ENCODE measurements at regions not wholly inside any gene's neighbourhood (a gene's known extent, or its start where the extent isn't known, plus 50 kb on each side); places are given as distances from the start of the nearest gene placed in this dataset.
"Not testable (repeated sequence)": the region's sequence is repeated elsewhere in the genome, so short reads cannot be mapped to it uniquely, and the experiment has no call there.

DNA sequence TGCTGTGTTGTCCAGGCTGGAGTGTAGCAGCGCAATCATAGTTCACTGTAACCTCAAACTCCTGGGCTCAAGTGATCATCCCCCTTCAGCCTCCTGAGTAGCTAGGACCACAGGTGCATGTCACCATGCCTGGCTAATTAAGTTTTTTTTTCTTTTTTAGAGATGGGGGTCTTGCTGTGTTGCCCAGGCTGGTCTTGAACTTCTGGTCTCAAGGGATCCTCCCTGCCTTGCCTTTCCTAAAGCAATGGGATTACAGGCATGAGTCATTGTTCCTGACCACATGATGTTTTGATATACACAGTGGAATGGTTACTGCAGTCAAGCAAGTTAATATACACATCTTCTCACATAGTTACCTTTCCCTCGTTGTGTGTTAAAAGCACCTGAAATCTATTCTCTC lies 140.3 kb downstream of the GPR85 start:
- Histone ChIP-seq H3K27ac (ENCODE audit: extremely low read depth, low read depth, low read length) (no peak overlapping the region), H3K9me3 (ENCODE audit: control insufficient read depth, insufficient read depth, low read depth, low read length) (no peaks in the 10 kb centered on the region), H3K36me3 (ENCODE audit: control insufficient read depth in 2 of 2, insufficient read depth in 1 of 2, low read length in 2 of 2) (no peaks in the 10 kb centered on the region), H3K4me3 (ENCODE audit: low read depth, low read length) (no peak overlapping the region), H3K4me1 (ENCODE audit: control insufficient read depth, insufficient read depth, low read length) (no peaks in the 10 kb centered on the region)
- POLR2A ChIA-PET, result no interaction called here
- CTCF ChIA-PET, result no interaction called here
- TF ChIP-seq ZNF121 (tag by site-specific recombination; IDR thresholded peaks at IDR 0.05), result peak; percentile 60; the same call in 1 of the 2 replicates
- no peak for TF ChIP-seq ZNF132 (tag by site-specific recombination; IDR thresholded peaks at IDR 0.05; ENCODE audit: borderline replicate concordance)

DNA sequence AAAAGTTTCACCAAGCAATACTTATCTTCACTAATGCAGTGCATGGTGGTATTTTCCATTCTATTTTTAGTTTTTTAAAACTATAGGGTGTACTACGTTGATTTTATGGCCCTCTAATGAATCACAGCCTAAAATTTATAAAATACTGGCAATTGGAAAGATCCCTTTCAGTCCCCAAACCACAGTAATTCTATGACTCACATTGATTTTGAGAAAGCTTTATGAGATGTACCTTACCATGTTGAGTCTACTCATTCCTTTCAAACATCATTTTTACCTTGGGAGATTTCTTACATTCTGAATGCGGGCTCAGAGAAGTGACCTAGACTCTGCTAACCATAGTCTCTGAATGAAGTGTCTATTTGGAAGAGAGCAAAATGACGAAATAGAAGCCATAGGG lies 141.6 kb downstream of the GPR85 start:
- H3K9me3 ChIP-seq (ENCODE audit: control insufficient read depth, insufficient read depth, low read depth, low read length), result no peaks in the 10 kb centered on the region
- ChIA-PET CTCF (no interaction called here), POLR2A (no interaction called here)
- no peaks in the 10 kb centered on the region for H3K4me1 ChIP-seq (ENCODE audit: control insufficient read depth, insufficient read depth, low read length)
- H3K27ac ChIP-seq (ENCODE audit: extremely low read depth, low read depth, low read length), result no peak overlapping the region
- H3K4me3 ChIP-seq (ENCODE audit: low read depth, low read length), result no peak overlapping the region
- H3K36me3 ChIP-seq (ENCODE audit: control insufficient read depth in 2 of 2, insufficient read depth in 1 of 2, low read length in 2 of 2), result no peaks in the 10 kb centered on the region
- no peak for TF ChIP-seq ZBTB21 (tag by site-specific recombination; IDR thresholded peaks at IDR 0.05)
- TF ChIP-seq ZNF544 (tag by site-specific recombination; IDR thresholded peaks at IDR 0.05), result no peak
- no peak for TF ChIP-seq KLF1 (tag by site-specific recombination; IDR thresholded peaks at IDR 0.05)
- TF ChIP-seq GFI1B (tag by site-specific recombination; IDR thresholded peaks at IDR 0.05), result no peak
- TF ChIP-seq ZNF560 (tag by site-specific recombination; IDR thresholded peaks at IDR 0.05; ENCODE audit: borderline replicate concordance), result no peak
- no peak for TF ChIP-seq ZNF350 (tag by site-specific recombination; IDR thresholded peaks at IDR 0.05)
- no peak for TF ChIP-seq KLF9 (tag by site-specific recombination; IDR thresholded peaks at IDR 0.05; ENCODE audit: low read depth)
- TF ChIP-seq ZNF658 (tag by site-specific recombination; IDR thresholded peaks at IDR 0.05), result no peak
- no peak for TF ChIP-seq FEZF1 (tag by site-specific recombination; IDR thresholded peaks at IDR 0.05)
- TF ChIP-seq KLF7 (tag by site-specific recombination; IDR thresholded peaks at IDR 0.05; ENCODE audit: borderline replicate concordance), result no peak
- TF ChIP-seq ZNF785 (tag by site-specific recombination; IDR thresholded peaks at IDR 0.05), result no peak
- TF ChIP-seq, protein P1, sequence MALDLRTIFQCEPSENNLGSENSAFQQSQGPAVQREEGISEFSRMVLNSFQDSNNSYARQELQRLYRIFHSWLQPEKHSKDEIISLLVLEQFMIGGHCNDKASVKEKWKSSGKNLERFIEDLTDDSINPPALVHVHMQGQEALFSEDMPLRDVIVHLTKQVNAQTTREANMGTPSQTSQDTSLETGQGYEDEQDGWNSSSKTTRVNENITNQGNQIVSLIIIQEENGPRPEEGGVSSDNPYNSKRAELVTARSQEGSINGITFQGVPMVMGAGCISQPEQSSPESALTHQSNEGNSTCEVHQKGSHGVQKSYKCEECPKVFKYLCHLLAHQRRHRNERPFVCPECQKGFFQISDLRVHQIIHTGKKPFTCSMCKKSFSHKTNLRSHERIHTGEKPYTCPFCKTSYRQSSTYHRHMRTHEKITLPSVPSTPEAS (tag by site-specific recombination; IDR thresholded peaks at IDR 0.05), result no peak

DNA sequence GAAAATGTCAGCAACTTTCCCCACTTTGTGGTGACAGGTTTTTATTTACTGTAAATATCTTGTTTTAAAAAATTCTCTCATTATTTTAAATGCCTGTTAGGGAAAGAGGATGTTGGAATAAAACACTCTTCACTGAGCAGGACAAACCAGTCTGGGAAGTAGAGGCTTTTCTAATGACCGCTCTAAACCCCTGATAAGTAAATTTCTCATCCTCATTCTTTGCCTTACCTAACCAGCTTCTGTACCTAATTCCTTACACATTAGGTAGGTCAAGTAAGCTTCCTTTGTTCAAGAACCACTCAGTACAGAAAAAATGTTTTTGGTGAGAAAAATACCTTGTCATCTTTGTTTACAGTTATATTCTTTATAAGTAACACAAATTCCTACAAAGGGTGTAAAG lies 143.6 kb downstream of the GPR85 start:
- Histone ChIP-seq H3K36me3 (ENCODE audit: control insufficient read depth in 2 of 2, insufficient read depth in 1 of 2, low read length in 2 of 2) (no peaks in the 10 kb centered on the region), H3K27ac (ENCODE audit: extremely low read depth, low read depth, low read length) (no peak overlapping the region), H3K9me3 (ENCODE audit: control insufficient read depth, insufficient read depth, low read depth, low read length) (no peaks in the 10 kb centered on the region), H3K4me1 (ENCODE audit: control insufficient read depth, insufficient read depth, low read length) (no peaks in the 10 kb centered on the region), H3K4me3 (ENCODE audit: low read depth, low read length) (no peak overlapping the region)
- TF ChIP-seq SCRT2 (tag by site-specific recombination; IDR thresholded peaks at IDR 0.05) (no peak), IKZF3 (tag by site-specific recombination; IDR thresholded peaks at IDR 0.05) (no peak), ZNF660 (tag by site-specific recombination; IDR thresholded peaks at IDR 0.05) (no peak), ZNF302 (tag by site-specific recombination; IDR thresholded peaks at IDR 0.05; ENCODE audit: low read depth) (no peak)
- POLR2A ChIA-PET, result no interaction called here
- CTCF ChIA-PET, result no interaction called here

DNA sequence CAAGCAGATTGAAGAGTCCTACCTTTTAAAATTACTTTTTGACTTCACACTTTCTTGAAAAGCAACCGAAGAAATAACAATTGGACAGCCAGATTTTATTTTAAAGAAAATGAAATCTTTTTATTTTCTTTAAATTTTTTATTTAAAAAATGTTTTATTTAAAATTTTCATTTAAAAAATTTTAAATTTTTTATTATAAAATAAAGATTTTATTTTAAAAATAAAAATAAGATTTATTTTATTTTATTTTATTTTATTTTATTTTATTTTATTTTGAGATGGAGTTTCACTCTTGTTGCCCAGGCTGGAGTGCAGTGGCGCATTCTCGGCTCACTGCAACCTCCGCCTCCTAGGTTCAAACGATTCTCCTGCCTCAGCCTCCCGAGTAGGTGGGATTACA lies 144.5 kb downstream of the GPR85 start:
- POLR2A ChIA-PET; H3K36me3 ChIP-seq (ENCODE audit: control insufficient read depth in 2 of 2, insufficient read depth in 1 of 2, low read length in 2 of 2); H3K4me1 ChIP-seq (ENCODE audit: control insufficient read depth, insufficient read depth, low read length); H3K27ac ChIP-seq (ENCODE audit: extremely low read depth, low read depth, low read length); H3K9me3 ChIP-seq (ENCODE audit: control insufficient read depth, insufficient read depth, low read depth, low read length); H3K4me3 ChIP-seq (ENCODE audit: low read depth, low read length); CTCF ChIA-PET: not testable (repeated sequence)
